ENCODE measurements at regions not wholly inside any gene's neighbourhood (a gene's known extent, or its start where the extent isn't known, plus 50 kb on each side); places are given as distances from the start of the nearest gene placed in this dataset.

- Histone ChIP-seq H3K4me1 (ENCODE audit: insufficient read depth, low read length) (no peaks in the 10 kb centered on the region), H3K36me3 (ENCODE audit: insufficient read depth, low read length) (no peaks in the 10 kb centered on the region), H3K27me3 (ENCODE audit: control insufficient read depth in 1 of 2, insufficient read depth in 2 of 2, low read length in 2 of 2) (peaks cover 0 to 3% of the 10 kb centered on the region in 2 experiments), H3K4me3 (ENCODE audit: low read length) (no peak overlapping the region), H3K27ac (ENCODE audit: low read depth in 1 of 2, low read length in 2 of 2) (no peak overlapping the region), H3K9me3 (ENCODE audit: control insufficient read depth in 1 of 2, insufficient read depth in 1 of 2, low read length in 2 of 2) (no peaks in the 10 kb centered on the region)
- DNase-seq (no peak), ATAC-seq (ENCODE audit: poor library complexity) (no peak)
- Mint-ChIP-seq H3K27ac (no peak overlapping the region), H3K4me1 (ENCODE audit: low read depth) (no peaks in the 10 kb centered on the region), H3K9me3 (no peaks in the 10 kb centered on the region), H3K36me3 (ENCODE audit: low read depth) (no peaks in the 10 kb centered on the region), H3K27me3 (peaks cover 9% of the 10 kb centered on the region), H3K4me3 (no peak overlapping the region)
- ChIA-PET CTCF (no interaction called here), POLR2A (no interaction called here)
- no peak for TF ChIP-seq CTCF (IDR thresholded peaks at IDR 0.05)
- intact Hi-C loops (cut with DNase I, micrococcal nuclease), result no loop called here
These were observed 439.2 kb downstream of the SETBP1 start for GRCh38 chr18:45119876-45120275.

GRCh38 chr18:45121146-45121545 is 440.5 kb downstream of the SETBP1 start:
- ChIA-PET CTCF (no interaction called here), POLR2A (no interaction called here)
- no peaks in the 10 kb centered on the region for H3K4me1 ChIP-seq (ENCODE audit: insufficient read depth, low read length)
- Mint-ChIP-seq H3K36me3 (ENCODE audit: low read depth) (no peaks in the 10 kb centered on the region), H3K9me3 (no peaks in the 10 kb centered on the region), H3K4me1 (ENCODE audit: low read depth) (no peaks in the 10 kb centered on the region), H3K27ac (no peak overlapping the region), H3K27me3 (peaks cover 8% of the 10 kb centered on the region), H3K4me3 (no peak overlapping the region)
- TF ChIP-seq CTCF (IDR thresholded peaks at IDR 0.05), result no peak
- intact Hi-C loops (cut with DNase I, micrococcal nuclease), result no loop called here
- no peak overlapping the region for H3K4me3 ChIP-seq (ENCODE audit: low read length)
- no peak overlapping the region for H3K27ac ChIP-seq (ENCODE audit: low read depth in 1 of 2, low read length in 2 of 2)
- peaks cover 0 to 3% of the 10 kb centered on the region in 2 experiments for H3K27me3 ChIP-seq (ENCODE audit: control insufficient read depth in 1 of 2, insufficient read depth in 2 of 2, low read length in 2 of 2)
- no peaks in the 10 kb centered on the region for H3K36me3 ChIP-seq (ENCODE audit: insufficient read depth, low read length)
- no peak for DNase-seq
- no peak for ATAC-seq (ENCODE audit: poor library complexity)
- no peaks in the 10 kb centered on the region for H3K9me3 ChIP-seq (ENCODE audit: control insufficient read depth in 1 of 2, insufficient read depth in 1 of 2, low read length in 2 of 2)

- intact Hi-C loops (cut with DNase I, micrococcal nuclease), result no loop called here
- H3K4me1 ChIP-seq (ENCODE audit: insufficient read depth, low read length), result no peaks in the 10 kb centered on the region
- H3K27me3 ChIP-seq (ENCODE audit: control insufficient read depth in 1 of 2, insufficient read depth in 2 of 2, low read length in 2 of 2), result peaks cover 0 to 3% of the 10 kb centered on the region in 2 experiments
- no peaks in the 10 kb centered on the region for H3K4me1 Mint-ChIP-seq (ENCODE audit: low read depth)
- no peak for TF ChIP-seq CTCF (IDR thresholded peaks at IDR 0.05)
- no peak overlapping the region for H3K4me3 Mint-ChIP-seq
- ATAC-seq (ENCODE audit: poor library complexity), result no peak
- peaks cover 8% of the 10 kb centered on the region for H3K27me3 Mint-ChIP-seq
- H3K27ac ChIP-seq (ENCODE audit: low read depth in 1 of 2, low read length in 2 of 2), result no peak overlapping the region
- ChIA-PET CTCF (no interaction called here), POLR2A (interaction anchor here (0.5 to 1.0 kb wide), 2 partner anchors 8 to 18 kb away, joined by 3 read pairs; no protein-coding TSS in a partner anchor)
- no peaks in the 10 kb centered on the region for H3K9me3 ChIP-seq (ENCODE audit: control insufficient read depth in 1 of 2, insufficient read depth in 1 of 2, low read length in 2 of 2)
- no peaks in the 10 kb centered on the region for H3K36me3 Mint-ChIP-seq (ENCODE audit: low read depth)
- no peaks in the 10 kb centered on the region for H3K9me3 Mint-ChIP-seq
- no peak overlapping the region for H3K27ac Mint-ChIP-seq
- H3K36me3 ChIP-seq (ENCODE audit: insufficient read depth, low read length), result no peaks in the 10 kb centered on the region
- H3K4me3 ChIP-seq (ENCODE audit: low read length), result no peak overlapping the region
- no peak for DNase-seq
These were observed 441.8 kb downstream of the SETBP1 start for GRCh38 chr18:45122506-45122905.
